Prostate gland (tissue), 2 donors: ENCODE measurements at regions not wholly inside any gene's neighbourhood (a gene's known extent, or its start where the extent isn't known, plus 50 kb on each side); places are given as distances from the start of the nearest gene placed in this dataset.

Experiments
- CTCF ChIP-seq, 4 experiments: fragments of 200-600 bp in 2 of 4; fragments of 450-650 bp in 2 of 4; sonication (generic) in 2 of 4; IDR thresholded peaks; 1 replicate in 3 of 4; 2 replicates in 1 of 4; pipeline ENCODE4 v1.5.1; 2016 to 2019; ENCODE audit warnings: antibody characterized with exemption in 4 of 4, mild to moderate bottlenecking in 2 of 4, moderate library complexity in 2 of 4
- POLR2A ChIP-seq: fragments of 450-650 bp; IDR thresholded peaks from one replicate; pipeline ENCODE4 v1.6.1; 2016; ENCODE audit warnings: antibody characterized with exemption, mild to moderate bottlenecking
- POLR2AphosphoS5 ChIP-seq: sonication (generic); formaldehyde crosslinking; IDR thresholded peaks from one replicate; pipeline ENCODE4 v1.6.1; 2017; ENCODE audit warnings: antibody characterized with exemption

- TF ChIP-seq CTCF (IDR thresholded peaks at IDR 0.05) (no peak), POLR2A (no peak), POLR2AphosphoS5 (no peak)
Measured at GRCh38 chr2:104762031-104762430, 91.9 kb upstream of the POU3F3 start.
